HG02981 (cell line): ENCODE measurements at regions not wholly inside any gene's neighbourhood (a gene's known extent, or its start where the extent isn't known, plus 50 kb on each side); places are given as distances from the start of the nearest gene placed in this dataset.
"Not testable (repeated sequence)": the region's sequence is repeated elsewhere in the genome, so short reads cannot be mapped to it uniquely, and the experiment has no call there.

ENCODE experiments used
- ATAC-seq: cut with Tn5 transposase; IDR thresholded peaks from one replicate; pipeline ENCODE4 v1.9.1; 2021; ENCODE audit warnings: mild to moderate bottlenecking, moderate library complexity; ENCODE audit not compliant: unreplicated experiment

GRCh38 chr4:89506866-89507491 is 199.4 kb upstream of the GPRIN3 start:
- ATAC-seq = no peak

- no peak for ATAC-seq
Measured at GRCh38 chr4:89502581-89502980, 195.0 kb upstream of the GPRIN3 start.

- no peak for ATAC-seq
Measured at GRCh38 chr4:89497517-89498308, 190.1 kb upstream of the GPRIN3 start.

GRCh38 chr4:89496851-89497250 is 189.3 kb upstream of the GPRIN3 start:
- no peak for ATAC-seq

GRCh38 chr4:89493367-89493766 is 185.8 kb upstream of the GPRIN3 start:
- ATAC-seq = no peak

GRCh38 chr4:89492581-89493071 is 185.0 kb upstream of the GPRIN3 start:
- ATAC-seq = no peak

GRCh38 chr4:89491761-89492160 is 184.2 kb upstream of the GPRIN3 start:
- no peak for ATAC-seq

- ATAC-seq = not testable (repeated sequence)
Measured at GRCh38 chr4:89489921-89490431, 182.4 kb upstream of the GPRIN3 start.

GRCh38 chr4:89489338-89489771 is 181.8 kb upstream of the GPRIN3 start:
- no peak for ATAC-seq

GRCh38 chr4:89488736-89489135 is 181.1 kb upstream of the GPRIN3 start:
- no peak for ATAC-seq

- no peak for ATAC-seq
Measured at GRCh38 chr4:89486673-89487072, 179.1 kb upstream of the GPRIN3 start.

GRCh38 chr4:89486042-89486441 is 178.4 kb upstream of the GPRIN3 start:
- no peak for ATAC-seq

- no peak for ATAC-seq
Measured at GRCh38 chr4:89483833-89484232, 176.2 kb upstream of the GPRIN3 start.

- no peak for ATAC-seq
Measured at GRCh38 chr4:89482926-89483595, 175.5 kb upstream of the GPRIN3 start.

GRCh38 chr4:89482251-89482650 is 174.7 kb upstream of the GPRIN3 start:
- peak; percentile 95 for ATAC-seq

- peak; percentile 78 for ATAC-seq
Measured at GRCh38 chr4:89469930-89470375, 162.4 kb upstream of the GPRIN3 start.

GRCh38 chr4:89469516-89469915 is 161.9 kb upstream of the GPRIN3 start:
- ATAC-seq = peak; percentile 14

- ATAC-seq = no peak
Measured at GRCh38 chr4:89468602-89469001, 161.0 kb upstream of the GPRIN3 start.

- no peak for ATAC-seq
Measured at GRCh38 chr4:89463341-89463740, 155.7 kb upstream of the GPRIN3 start.

- no peak for ATAC-seq
Measured at GRCh38 chr4:89447543-89447942, 139.9 kb upstream of the GPRIN3 start.

GRCh38 chr4:89446193-89446592 is 138.6 kb upstream of the GPRIN3 start:
- no peak for ATAC-seq
